Peyer's patch (tissue), 4 donors: ENCODE measurements at regions not wholly inside any gene's neighbourhood (a gene's known extent, or its start where the extent isn't known, plus 50 kb on each side); places are given as distances from the start of the nearest gene placed in this dataset.
"Not testable (repeated sequence)": the region's sequence is repeated elsewhere in the genome, so short reads cannot be mapped to it uniquely, and the experiment has no call there.

Experiments used
- DNase-seq, 3 donors: peaks; one replicate each; pipeline ENCODE4 v3.0.0-alpha.2; 2017 to 2019
- H3K27ac ChIP-seq, 4 donors: fragments of 200-600 bp; sonication (generic); one replicate each; pipeline ENCODE4 v1.5.1; 2016 to 2019
- H3K27me3 ChIP-seq, 2 donors: fragments of 200-600 bp; sonication (generic); one replicate each; pipeline ENCODE4 v1.5.1; 2019
- H3K36me3 ChIP-seq, 3 donors: fragments of 200-600 bp; sonication (generic); one replicate each; pipeline ENCODE4 v1.5.1; 2016 to 2019
- H3K4me1 ChIP-seq, 4 donors: fragments of 200-600 bp; sonication (generic); one replicate each; pipeline ENCODE4 v1.5.1; 2016 to 2019
- H3K4me3 ChIP-seq, 4 donors: fragments of 200-600 bp; sonication (generic); 1 replicate in 3 of 4; 2 replicates in 1 of 4; pipeline ENCODE4 v1.5.1; 2016 to 2019; ENCODE audit warnings: mild to moderate bottlenecking in 1 of 4
- H3K9me3 ChIP-seq, 4 donors: fragments of 200-600 bp; sonication (generic); one replicate each; pipeline ENCODE4 v1.5.1; 2016 to 2019; ENCODE audit warnings: mild to moderate bottlenecking in 1 of 4
- CTCF ChIP-seq, 6 experiments: fragments of 450-650 bp in 4 of 6; fragments of 200-600 bp in 2 of 6; sonication (generic) in 1 of 6; IDR thresholded peaks; one replicate each; pipeline ENCODE4 v1.5.1; 2017 to 2019; ENCODE audit warnings: antibody characterized with exemption in 6 of 6, mild to moderate bottlenecking in 3 of 6, moderate library complexity in 1 of 6
- POLR2A ChIP-seq, 2 donors: fragments of 450-650 bp; IDR thresholded peaks; one replicate each; pipeline ENCODE4 v1.5.1; 2017; ENCODE audit warnings: antibody characterized with exemption in 2 of 2, mild to moderate bottlenecking in 2 of 2, moderate library complexity in 2 of 2

DNA sequence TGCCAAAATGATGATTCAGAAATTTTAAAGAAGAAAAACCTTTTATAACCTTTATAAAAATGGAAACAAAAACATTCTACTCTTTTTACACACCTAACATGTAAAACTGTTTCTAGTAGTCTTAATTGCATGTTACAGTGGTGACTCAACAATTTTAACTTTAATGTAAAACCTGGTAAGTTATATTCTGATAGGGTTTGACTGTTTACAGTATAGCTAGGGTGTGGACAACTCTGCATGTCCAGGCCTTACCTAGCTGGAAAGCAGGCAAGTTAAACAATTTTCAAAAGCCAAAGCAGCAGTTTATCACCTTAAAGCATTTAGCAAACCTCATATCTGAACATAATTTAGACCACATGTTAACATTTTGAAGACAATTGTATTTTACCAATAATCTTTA, 328.5 kb downstream of the NEK10 start:
- no peak for DNase-seq
- Histone ChIP-seq H3K9me3 (no peaks in the 10 kb centered on the region), H3K4me3 (no peak overlapping the region), H3K27ac (no peak overlapping the region), H3K36me3 (no peaks in the 10 kb centered on the region), H3K27me3 (no peaks in the 10 kb centered on the region), H3K4me1 (no peaks in the 10 kb centered on the region)
- no peak for TF ChIP-seq POLR2A (IDR thresholded peaks at IDR 0.05)
- TF ChIP-seq CTCF (IDR thresholded peaks at IDR 0.05): no peak

DNA sequence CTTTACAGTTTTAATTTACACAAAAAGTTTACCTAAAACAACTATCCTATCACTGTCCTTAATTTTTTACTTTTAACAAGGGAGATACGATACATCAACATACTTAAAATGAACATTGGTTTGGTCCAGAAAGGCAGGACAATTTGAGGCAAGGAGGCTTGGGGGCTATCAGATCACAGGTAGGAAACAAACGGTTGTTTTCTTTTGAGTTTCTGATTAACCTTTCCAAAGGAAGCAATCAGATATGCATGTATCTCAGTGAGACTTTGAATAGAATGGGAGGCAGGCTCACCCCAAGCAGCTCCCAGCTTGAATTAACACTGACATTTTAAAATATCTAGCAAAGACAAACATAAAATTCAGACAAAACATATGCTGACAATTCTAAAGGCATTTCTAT, 326.6 kb downstream of the NEK10 start:
- H3K36me3 ChIP-seq, H3K27me3 ChIP-seq, H3K4me3 ChIP-seq, H3K27ac ChIP-seq, H3K9me3 ChIP-seq, H3K4me1 ChIP-seq, DNase-seq: not testable (repeated sequence)

- Histone ChIP-seq H3K9me3 (no peaks in the 10 kb centered on the region), H3K27me3 (no peaks in the 10 kb centered on the region), H3K4me3 (no peak overlapping the region), H3K27ac (no peak overlapping the region), H3K36me3 (no peaks in the 10 kb centered on the region), H3K4me1 (no peaks in the 10 kb centered on the region)
- TF ChIP-seq CTCF (IDR thresholded peaks at IDR 0.05): no peak
- no peak for TF ChIP-seq POLR2A (IDR thresholded peaks at IDR 0.05)
- no peak for DNase-seq
These were observed 325.7 kb downstream of the NEK10 start for GRCh38 chr3:27043328-27043955.

DNA sequence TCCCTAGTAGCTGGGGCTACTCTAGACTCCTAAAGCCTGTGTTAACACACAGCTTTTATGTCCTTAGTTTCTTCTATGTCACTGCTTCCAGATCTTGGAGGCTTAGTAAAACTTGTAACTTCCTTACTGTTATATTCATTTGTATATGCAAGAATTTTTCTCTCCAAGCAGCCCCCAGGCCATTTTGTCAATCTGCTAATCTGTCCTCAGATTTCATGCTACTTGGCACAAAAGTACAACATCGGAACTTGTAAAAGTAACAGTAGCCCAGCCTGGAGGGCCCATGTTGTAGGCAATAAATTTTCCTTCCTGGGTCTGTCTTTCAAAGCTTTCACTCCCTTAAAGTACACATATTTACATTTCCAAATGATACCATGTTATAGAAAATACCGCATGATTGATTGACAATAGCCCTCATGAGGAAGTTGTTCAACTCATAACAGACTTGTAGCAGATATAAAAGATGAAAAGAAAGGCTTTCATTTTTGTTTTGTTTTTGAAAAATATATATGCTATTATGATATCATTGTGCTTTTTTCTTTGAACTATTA, 324.2 kb downstream of the NEK10 start:
- Histone ChIP-seq H3K27me3 (no peaks in the 10 kb centered on the region), H3K4me3 (no peak overlapping the region), H3K36me3 (no peaks in the 10 kb centered on the region), H3K27ac (no peak overlapping the region), H3K4me1 (no peaks in the 10 kb centered on the region), H3K9me3 (no peaks in the 10 kb centered on the region)
- no peak for TF ChIP-seq POLR2A (IDR thresholded peaks at IDR 0.05)
- TF ChIP-seq CTCF (IDR thresholded peaks at IDR 0.05): no peak
- DNase-seq: no peak

DNA sequence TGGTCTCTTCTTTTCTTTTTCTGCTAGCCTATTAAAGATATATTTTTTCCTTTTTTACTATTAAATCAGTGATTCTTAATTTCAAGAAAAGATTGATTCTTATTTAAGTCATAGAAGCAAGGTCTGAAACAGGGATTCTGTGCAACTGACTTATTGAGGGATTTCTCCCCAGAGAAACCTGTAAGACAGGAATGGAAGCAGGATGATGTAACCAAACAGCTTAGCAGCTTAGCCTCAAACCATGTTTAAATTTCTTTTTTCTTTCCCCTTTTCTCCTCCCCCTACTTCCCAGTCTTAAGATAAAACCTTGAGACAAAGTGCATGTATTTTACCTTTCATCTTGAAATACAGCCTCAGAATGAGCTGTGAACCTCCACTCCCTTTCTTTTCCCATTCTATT, 322.8 kb downstream of the NEK10 start:
- DNase-seq: no peak
- no peaks in the 10 kb centered on the region for H3K9me3 ChIP-seq
- H3K4me1 ChIP-seq: no peaks in the 10 kb centered on the region
- H3K27ac ChIP-seq: no peak overlapping the region
- no peaks in the 10 kb centered on the region for H3K27me3 ChIP-seq
- no peak overlapping the region for H3K4me3 ChIP-seq
- no peaks in the 10 kb centered on the region for H3K36me3 ChIP-seq
- TF ChIP-seq POLR2A (IDR thresholded peaks at IDR 0.05) (no peak), CTCF (IDR thresholded peaks at IDR 0.05) (no peak)

GRCh38 chr3:27049792-27050191, 319.4 kb downstream of the NEK10 start:
- TF ChIP-seq CTCF (IDR thresholded peaks at IDR 0.05): no peak
- no peak for TF ChIP-seq POLR2A (IDR thresholded peaks at IDR 0.05)
- H3K4me1 ChIP-seq: no peaks in the 10 kb centered on the region

DNA sequence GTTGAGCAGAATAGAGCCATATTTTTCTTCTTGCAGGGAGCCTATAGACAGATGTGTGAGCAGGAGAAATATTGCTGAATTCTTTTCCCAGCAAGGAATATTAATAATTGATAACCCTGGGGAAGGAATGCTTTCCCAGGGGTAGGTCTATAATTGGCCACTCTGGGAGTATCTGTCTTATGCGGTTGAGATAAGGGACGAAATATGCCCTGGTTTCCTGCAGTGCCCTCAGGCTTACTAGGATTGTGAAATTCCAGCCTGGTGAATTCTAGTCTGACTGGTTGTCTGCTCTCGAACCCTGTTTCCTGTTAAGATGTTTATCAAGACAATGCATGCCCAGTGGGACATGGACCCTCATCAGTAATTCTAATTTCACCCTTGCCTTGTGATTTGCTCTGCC, 317.7 kb downstream of the NEK10 start:
- not testable (repeated sequence) for H3K36me3 ChIP-seq, DNase-seq, H3K9me3 ChIP-seq, H3K27me3 ChIP-seq, H3K27ac ChIP-seq, H3K4me1 ChIP-seq, H3K4me3 ChIP-seq

More at GRCh38 chr3:27049792-27050191, 319.4 kb downstream of the NEK10 start:
- no peaks in the 10 kb centered on the region for H3K27me3 ChIP-seq
- H3K27ac ChIP-seq: no peak overlapping the region
- no peak overlapping the region for H3K4me3 ChIP-seq
- H3K9me3 ChIP-seq: no peaks in the 10 kb centered on the region
- no peaks in the 10 kb centered on the region for H3K36me3 ChIP-seq
- DNase-seq: no peak
